LNCaP clone FGC (cell line): ENCODE measurements at regions not wholly inside any gene's neighbourhood (a gene's known extent, or its start where the extent isn't known, plus 50 kb on each side); places are given as distances from the start of the nearest gene placed in this dataset.
"Not testable (repeated sequence)": the region's sequence is repeated elsewhere in the genome, so short reads cannot be mapped to it uniquely, and the experiment has no call there.

ENCODE experiments used
- DNase-seq: peaks from one replicate; pipeline ENCODE4 v3.0.0-alpha.2; 2011; ENCODE audit warnings: low read depth
- H3K4me3 ChIP-seq: 2 replicates; pipeline ENCODE4 v1.5.1; 2011; ENCODE audit warnings: mild to moderate bottlenecking, low read depth, low read length, control low read depth
- TF ChIP-seq, protein P1 (sequence below): IDR thresholded peaks from 2 replicates; pipeline ENCODE4 v1.5.1; 2012; ENCODE audit warnings: mild to moderate bottlenecking; ENCODE audit not compliant: control insufficient read depth, insufficient read depth; ENCODE audit errors: extremely low read depth

DNA sequence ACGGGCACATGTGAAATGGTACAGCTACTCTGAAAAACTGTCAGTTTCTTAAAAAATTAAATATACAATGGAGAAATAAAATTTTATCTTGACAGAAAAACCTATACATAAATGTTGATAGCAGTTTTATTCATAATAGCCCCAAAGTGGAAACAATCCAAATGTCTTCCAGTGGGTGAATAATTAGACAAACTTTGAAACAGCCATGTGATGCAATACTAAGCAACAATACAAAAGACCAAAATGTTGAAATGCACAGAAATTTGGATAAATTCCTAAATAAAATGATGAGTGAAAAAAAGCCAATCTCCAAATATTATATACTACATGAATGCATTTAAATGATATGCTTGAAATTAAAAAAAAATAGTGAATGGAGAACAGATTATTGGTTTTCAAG, 523.1 kb downstream of the HTR1B start:
- TF ChIP-seq, protein P1, sequence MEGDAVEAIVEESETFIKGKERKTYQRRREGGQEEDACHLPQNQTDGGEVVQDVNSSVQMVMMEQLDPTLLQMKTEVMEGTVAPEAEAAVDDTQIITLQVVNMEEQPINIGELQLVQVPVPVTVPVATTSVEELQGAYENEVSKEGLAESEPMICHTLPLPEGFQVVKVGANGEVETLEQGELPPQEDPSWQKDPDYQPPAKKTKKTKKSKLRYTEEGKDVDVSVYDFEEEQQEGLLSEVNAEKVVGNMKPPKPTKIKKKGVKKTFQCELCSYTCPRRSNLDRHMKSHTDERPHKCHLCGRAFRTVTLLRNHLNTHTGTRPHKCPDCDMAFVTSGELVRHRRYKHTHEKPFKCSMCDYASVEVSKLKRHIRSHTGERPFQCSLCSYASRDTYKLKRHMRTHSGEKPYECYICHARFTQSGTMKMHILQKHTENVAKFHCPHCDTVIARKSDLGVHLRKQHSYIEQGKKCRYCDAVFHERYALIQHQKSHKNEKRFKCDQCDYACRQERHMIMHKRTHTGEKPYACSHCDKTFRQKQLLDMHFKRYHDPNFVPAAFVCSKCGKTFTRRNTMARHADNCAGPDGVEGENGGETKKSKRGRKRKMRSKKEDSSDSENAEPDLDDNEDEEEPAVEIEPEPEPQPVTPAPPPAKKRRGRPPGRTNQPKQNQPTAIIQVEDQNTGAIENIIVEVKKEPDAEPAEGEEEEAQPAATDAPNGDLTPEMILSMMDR: no peak
- DNase-seq: no peak
- H3K4me3 ChIP-seq: no peak overlapping the region

DNA sequence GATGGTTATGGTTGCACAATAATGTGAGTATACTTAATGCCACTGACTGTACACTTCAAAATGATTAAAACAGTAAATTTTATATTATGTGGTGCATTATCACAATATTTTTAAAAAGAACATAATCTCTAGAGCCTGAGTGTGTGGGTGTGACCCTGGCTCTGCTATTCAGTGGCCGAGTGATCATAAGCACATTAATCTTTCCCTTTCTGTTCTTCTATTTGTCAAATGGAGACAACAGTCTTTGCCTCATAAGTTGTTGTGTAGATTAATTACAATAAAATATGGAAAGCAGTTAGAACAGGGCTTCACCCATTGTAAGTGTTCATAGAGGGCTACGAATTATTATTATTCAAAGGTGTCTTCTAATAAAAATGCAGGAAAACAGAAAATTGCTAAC, 548.6 kb downstream of the HTR1B start:
- H3K4me3 ChIP-seq: no peak overlapping the region
- no peak for DNase-seq
- TF ChIP-seq, protein P1: no peak

DNA sequence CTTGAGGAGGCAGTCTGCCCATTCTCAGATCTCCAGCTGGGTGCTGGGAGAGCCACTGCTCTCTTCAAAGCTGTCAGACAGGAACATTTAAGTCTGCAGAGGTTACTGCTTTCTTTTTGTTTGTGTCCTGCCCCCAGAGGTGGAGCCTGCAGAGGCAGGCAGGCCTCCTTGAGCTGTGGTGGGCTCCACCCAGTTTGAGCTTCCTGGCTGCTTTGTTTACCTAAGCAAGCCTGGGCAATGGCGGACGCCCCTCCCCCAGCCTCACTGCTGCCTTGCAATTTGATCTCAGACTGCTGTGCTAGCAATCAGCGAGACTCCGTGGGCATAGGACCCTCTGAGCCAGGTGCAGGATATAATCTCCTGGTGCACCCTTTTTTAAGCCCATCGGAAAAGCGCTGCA, 557.8 kb downstream of the HTR1B start:
- not testable (repeated sequence) for DNase-seq

DNA sequence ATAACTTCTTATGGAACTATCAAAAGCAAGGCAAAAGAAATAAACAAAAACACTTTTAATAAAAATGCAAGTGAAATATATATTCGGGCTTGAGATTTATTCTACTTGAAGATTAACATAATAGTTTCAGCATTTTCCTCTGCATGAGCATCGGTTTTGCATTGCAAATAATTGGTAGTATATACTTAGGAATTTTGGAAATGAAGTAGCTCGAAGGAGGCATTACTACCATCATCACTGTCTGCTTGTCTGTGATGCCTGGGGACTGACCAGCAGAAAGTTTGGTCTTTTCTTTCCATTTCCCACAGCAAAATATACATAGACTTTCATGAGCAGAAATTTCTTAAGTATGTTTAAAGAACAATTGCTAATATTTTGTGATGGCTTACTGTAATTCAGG, 570.7 kb downstream of the HTR1B start:
- no peak overlapping the region for H3K4me3 ChIP-seq
- TF ChIP-seq, protein P1: no peak
- DNase-seq: no peak

More for the DNA sequence above, 557.8 kb downstream of the HTR1B start:
- peak overlapping the region; percentile 26; the same call in 1 of the 2 replicates for H3K4me3 ChIP-seq

DNA sequence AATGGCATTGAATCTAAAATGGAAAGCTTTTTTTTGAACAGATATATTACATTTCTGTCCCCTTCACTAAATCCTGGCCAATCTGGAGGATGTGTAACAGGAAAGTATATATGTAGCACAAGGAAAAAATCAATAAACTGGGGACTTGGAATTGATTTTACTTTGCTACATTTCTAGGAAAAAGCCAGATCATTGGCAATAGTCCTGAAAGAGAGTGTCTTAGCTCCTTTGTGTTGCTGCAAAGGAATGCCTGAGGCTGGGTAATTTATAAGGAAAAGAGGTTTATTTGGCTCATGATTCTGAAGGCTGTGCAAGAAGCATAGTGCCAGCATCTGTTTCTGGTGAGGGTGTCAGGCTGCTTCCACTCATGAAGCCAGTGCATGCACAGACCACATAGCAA, 574.9 kb downstream of the HTR1B start:
- TF ChIP-seq, protein P1: no peak
- H3K4me3 ChIP-seq: no peak overlapping the region
- no peak for DNase-seq

DNA sequence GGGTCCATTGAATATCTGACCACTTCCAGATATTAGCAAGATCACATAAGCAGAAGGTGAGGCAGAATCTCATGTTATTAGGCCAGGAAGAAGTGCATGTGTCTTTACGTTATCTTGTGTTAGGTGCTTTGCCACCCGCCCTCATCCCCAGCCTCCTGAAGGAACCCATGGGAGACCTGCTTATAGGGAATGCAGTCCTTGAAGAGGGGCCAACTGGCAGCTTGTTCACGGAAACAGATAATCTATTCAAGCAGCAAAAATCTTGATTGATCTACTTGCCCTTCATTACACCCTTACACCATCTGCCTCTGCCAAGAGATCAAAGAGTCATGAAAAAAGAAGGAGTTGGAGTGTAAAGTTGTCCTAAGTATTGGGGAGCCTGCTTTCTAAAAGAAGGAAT, 576.4 kb downstream of the HTR1B start:
- TF ChIP-seq, protein P1: no peak
- DNase-seq: no peak
- no peak overlapping the region for H3K4me3 ChIP-seq

DNA sequence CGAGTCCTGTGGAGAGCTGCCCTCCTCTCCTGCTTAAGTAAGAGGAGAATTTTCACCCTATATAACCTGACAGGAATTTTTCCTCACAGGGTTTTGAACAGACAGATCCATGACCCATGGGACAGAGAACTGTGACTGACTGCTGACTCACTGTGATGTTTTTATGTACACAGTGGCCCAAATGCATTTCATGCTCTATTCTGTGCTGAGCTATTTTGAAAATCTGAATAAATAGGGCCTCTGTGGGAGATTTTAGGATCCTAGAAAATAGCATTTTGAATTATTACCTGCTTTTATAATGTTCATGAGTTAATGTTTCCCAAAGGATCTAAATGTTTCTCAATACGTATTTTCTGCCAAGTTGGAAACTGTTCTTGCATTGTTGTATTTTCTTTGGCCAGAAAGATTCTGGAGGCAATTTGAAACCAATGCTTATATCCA, 577.4 kb downstream of the HTR1B start:
- no peak overlapping the region for H3K4me3 ChIP-seq
- TF ChIP-seq, protein P1: no peak
- DNase-seq: no peak
